ENCODE measurements at regions not wholly inside any gene's neighbourhood (a gene's known extent, or its start where the extent isn't known, plus 50 kb on each side); places are given as distances from the start of the nearest gene placed in this dataset.

- TF ChIP-seq CTCF (IDR thresholded peaks at IDR 0.05) (no peak), ZFX (IDR thresholded peaks at IDR 0.05; ENCODE audit: borderline replicate concordance) (no peak)
These were observed 730.0 kb upstream of the ADAMTS16 start for GRCh38 chr5:4410151-4410550.

Data from 22Rv1 (cell line).